ENCODE measurements at regions not wholly inside any gene's neighbourhood (a gene's known extent, or its start where the extent isn't known, plus 50 kb on each side); places are given as distances from the start of the nearest gene placed in this dataset.
"Not testable (repeated sequence)": the region's sequence is repeated elsewhere in the genome, so short reads cannot be mapped to it uniquely, and the experiment has no call there.

DNA sequence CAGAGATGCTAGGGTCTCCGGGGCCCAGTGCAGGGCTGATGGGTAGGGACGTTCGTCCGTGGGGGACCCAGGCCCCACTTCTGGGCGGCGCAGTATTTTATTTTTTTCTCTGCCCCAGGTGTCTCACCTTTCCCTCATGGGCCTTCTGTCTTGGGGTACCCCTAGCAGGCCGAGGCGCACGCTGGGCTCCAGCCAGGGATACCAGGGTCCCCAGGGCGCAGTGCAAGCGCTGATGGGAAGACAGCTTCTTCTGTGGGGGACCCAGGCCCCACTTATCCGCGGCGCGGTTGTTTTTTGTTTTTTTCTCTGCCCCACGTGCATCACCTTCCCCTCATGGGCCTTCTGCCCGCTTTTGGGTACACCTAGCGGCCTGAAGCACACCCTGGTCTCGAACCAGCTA is 1572.8 kb downstream of the TSPY10 start:
- TF ChIP-seq, protein P1, sequence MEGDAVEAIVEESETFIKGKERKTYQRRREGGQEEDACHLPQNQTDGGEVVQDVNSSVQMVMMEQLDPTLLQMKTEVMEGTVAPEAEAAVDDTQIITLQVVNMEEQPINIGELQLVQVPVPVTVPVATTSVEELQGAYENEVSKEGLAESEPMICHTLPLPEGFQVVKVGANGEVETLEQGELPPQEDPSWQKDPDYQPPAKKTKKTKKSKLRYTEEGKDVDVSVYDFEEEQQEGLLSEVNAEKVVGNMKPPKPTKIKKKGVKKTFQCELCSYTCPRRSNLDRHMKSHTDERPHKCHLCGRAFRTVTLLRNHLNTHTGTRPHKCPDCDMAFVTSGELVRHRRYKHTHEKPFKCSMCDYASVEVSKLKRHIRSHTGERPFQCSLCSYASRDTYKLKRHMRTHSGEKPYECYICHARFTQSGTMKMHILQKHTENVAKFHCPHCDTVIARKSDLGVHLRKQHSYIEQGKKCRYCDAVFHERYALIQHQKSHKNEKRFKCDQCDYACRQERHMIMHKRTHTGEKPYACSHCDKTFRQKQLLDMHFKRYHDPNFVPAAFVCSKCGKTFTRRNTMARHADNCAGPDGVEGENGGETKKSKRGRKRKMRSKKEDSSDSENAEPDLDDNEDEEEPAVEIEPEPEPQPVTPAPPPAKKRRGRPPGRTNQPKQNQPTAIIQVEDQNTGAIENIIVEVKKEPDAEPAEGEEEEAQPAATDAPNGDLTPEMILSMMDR (conservative IDR thresholded peaks at IDR 0.05 in 1 of 2, IDR thresholded peaks at IDR 0.05 in 1 of 2; ENCODE audit: extremely low read depth in 1 of 2, insufficient read depth in 1 of 2, low read depth in 1 of 2, low read length in 2 of 2): not testable (repeated sequence)
- TF ChIP-seq EZH2 (IDR thresholded peaks at IDR 0.05; ENCODE audit: borderline replicate concordance, low read length): not testable (repeated sequence)

Data from mammary epithelial cell (primary cell).